ENCODE measurements at regions not wholly inside any gene's neighbourhood (a gene's known extent, or its start where the extent isn't known, plus 50 kb on each side); places are given as distances from the start of the nearest gene placed in this dataset.

DNA sequence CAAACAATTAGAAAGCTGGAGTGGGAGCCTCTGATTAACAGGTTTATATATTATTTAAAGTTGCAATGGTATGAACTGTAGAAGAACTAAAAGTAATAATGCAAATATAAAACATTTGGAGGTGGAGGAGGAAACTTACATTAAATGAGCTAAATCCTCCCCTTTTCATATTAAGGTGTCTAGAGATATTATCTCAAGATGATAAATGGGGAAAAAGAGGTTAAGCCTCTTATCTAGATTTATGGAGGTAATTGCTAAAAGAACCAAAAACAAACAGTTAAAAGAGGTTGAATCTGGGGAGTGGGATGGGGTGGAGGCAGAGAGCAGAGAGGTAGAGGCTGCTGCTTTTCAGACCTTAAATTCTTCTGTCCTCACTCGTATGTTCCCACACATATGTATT, 147.8 kb upstream of the SLC24A2 start:
- no peak overlapping the region for H3K27ac ChIP-seq
- TF ChIP-seq ZFX (IDR thresholded peaks at IDR 0.05), result no peak
- TF ChIP-seq, protein P1, sequence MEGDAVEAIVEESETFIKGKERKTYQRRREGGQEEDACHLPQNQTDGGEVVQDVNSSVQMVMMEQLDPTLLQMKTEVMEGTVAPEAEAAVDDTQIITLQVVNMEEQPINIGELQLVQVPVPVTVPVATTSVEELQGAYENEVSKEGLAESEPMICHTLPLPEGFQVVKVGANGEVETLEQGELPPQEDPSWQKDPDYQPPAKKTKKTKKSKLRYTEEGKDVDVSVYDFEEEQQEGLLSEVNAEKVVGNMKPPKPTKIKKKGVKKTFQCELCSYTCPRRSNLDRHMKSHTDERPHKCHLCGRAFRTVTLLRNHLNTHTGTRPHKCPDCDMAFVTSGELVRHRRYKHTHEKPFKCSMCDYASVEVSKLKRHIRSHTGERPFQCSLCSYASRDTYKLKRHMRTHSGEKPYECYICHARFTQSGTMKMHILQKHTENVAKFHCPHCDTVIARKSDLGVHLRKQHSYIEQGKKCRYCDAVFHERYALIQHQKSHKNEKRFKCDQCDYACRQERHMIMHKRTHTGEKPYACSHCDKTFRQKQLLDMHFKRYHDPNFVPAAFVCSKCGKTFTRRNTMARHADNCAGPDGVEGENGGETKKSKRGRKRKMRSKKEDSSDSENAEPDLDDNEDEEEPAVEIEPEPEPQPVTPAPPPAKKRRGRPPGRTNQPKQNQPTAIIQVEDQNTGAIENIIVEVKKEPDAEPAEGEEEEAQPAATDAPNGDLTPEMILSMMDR (conservative IDR thresholded peaks at IDR 0.05), result no peak

DNA sequence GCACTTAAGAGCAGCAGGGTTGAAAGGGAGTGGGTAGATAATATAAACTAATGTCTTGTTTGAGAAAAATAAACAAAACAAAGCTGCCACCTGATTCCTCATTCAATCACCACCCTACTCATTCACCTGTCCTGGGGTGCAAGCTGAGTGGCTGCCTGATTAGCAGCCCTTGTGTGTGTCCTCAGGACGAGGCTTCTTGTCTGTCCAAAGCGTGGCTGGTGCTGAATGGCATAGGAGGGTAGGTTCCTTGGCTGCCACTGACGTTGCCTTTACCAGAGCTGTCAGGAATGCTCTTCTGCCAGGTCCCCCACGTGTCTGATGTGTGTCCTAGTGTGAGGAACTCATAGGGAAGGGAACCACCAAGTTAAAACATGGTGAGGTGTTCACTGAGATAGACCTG, 146.6 kb upstream of the SLC24A2 start:
- no peak overlapping the region for H3K27ac ChIP-seq
- no peak for TF ChIP-seq ZFX (IDR thresholded peaks at IDR 0.05)
- TF ChIP-seq, protein P1 (conservative IDR thresholded peaks at IDR 0.05), result no peak

GRCh38 chr9:19934301-19934871, 145.5 kb upstream of the SLC24A2 start:
- TF ChIP-seq, protein P1 (conservative IDR thresholded peaks at IDR 0.05), result no peak
- TF ChIP-seq ZFX (IDR thresholded peaks at IDR 0.05), result no peak

DNA sequence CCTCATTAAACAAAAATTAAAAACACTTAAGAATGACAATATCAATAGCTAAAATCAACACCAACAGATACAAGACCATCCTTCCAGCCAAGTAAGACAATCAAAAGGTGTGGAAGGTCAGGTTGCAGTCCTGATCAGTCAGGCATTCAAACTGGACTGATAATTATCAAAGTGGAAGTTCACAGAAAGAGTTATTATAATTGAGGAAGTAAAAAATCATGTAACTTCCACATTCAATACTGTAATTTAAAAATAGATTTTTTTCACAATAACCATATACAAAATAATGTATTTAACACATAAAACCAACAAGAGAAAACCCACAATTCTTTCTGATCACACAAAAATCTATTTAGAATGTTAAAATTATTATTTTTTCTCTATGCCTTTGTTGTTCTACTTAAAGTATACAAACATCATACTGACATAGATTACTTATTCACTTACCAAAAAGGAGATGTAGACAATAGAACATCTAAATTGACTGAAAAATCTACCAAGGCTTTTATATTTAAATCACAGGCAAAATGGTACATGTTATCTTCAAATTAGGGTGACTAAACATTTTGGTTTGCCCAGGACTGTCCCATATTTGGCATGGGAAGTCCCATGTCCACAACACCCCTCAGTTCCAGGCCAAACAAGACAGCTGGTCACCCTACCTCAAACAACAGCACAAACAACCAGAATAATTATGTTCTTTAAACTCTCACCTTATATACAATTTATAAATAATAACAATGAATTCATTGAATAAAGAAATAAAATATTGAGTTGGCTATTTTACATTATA, 142.5 kb upstream of the SLC24A2 start:
- no peak overlapping the region for H3K27ac ChIP-seq
- TF ChIP-seq ZFX (IDR thresholded peaks at IDR 0.05), result no peak
- TF ChIP-seq, protein P1 (conservative IDR thresholded peaks at IDR 0.05), result no peak

More at GRCh38 chr9:19934301-19934871, 145.5 kb upstream of the SLC24A2 start:
- no peak overlapping the region for H3K27ac ChIP-seq

- TF ChIP-seq, protein P1 (conservative IDR thresholded peaks at IDR 0.05), result no peak
- TF ChIP-seq ZFX (IDR thresholded peaks at IDR 0.05), result no peak
- H3K27ac ChIP-seq, result no peak overlapping the region
These were observed 138.7 kb upstream of the SLC24A2 start for GRCh38 chr9:19927560-19927959.

DNA sequence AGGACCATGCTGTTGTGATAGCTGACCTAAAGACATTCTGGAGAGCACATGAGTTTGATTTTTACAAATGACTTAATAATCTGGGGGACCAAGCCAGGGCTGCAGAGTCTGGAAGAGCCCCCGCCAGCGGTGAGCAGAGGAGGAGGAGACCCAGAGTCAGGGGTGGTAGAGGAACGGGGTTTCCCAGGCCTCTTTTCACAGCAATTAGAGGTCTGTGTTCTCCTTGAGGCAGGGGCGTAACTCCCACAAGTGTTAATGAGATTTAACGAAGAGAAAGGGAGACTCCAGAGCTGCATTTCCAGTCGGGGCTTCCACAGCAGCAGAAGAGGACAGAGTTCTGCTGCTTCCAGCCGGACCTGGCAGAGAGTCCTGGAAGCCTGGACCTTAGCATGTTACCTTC, 137.9 kb upstream of the SLC24A2 start:
- H3K27ac ChIP-seq, result no peak overlapping the region
- TF ChIP-seq, protein P1 (conservative IDR thresholded peaks at IDR 0.05), result no peak
- no peak for TF ChIP-seq ZFX (IDR thresholded peaks at IDR 0.05)

DNA sequence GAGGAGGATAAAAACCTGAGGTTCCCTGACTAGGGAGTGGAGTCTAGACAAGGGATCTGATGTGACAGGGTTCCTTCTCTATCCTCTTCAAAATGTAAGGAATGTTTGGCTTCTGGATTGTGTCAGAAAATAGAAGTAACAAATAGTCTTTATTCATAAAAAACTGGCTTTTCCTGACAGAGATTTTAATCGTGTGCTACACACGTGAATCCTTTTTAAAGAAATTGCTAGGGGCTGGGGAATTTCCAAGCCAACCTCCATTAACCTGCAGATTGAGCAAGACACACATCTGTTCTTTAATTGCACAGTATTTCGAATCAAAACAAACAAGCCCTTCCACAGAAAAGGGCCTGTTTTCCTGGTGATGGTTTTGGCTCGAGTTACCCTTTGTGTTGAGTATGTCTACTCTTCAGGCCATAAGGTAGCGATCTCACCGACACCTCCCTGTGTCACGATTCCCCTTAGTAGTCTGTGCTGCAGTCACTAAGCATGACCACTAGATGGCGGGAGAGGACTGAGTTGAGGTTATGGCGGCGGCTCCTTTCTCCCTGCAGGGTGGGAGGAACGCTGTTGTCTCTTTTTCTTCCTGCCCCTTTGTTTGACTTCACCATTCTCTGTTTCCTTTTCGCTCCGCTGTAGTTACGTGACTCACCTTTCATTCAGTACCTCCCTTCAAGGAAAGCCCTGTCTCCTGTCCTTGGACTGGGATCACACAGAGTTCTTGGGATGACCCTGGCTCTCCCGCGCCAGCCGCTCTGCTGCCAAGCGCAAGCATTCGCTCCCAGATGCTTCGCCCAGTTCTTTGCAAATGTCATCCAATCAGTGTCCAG, 137.1 kb upstream of the SLC24A2 start:
- H3K27ac ChIP-seq, result no peak overlapping the region
- no peak for TF ChIP-seq ZFX (IDR thresholded peaks at IDR 0.05)
- TF ChIP-seq, protein P1 (conservative IDR thresholded peaks at IDR 0.05), result peak; percentile 96

Data from C4-2B (cell line).